Panc1 (cell line): ENCODE measurements at regions not wholly inside any gene's neighbourhood (a gene's known extent, or its start where the extent isn't known, plus 50 kb on each side); places are given as distances from the start of the nearest gene placed in this dataset.

Experiments
- POLR2AphosphoS5 ChIP-seq: IDR thresholded peaks from 2 replicates; pipeline ENCODE4 v1.6.1; 2012; ENCODE audit warnings: mild to moderate bottlenecking, low read depth, low read length, moderate library complexity
- TCF7L2 ChIP-seq: IDR thresholded peaks from 2 replicates; pipeline ENCODE4 v1.6.1; 2011; ENCODE audit warnings: mild to moderate bottlenecking, low read depth, low read length, inconsistent platforms
- TF ChIP-seq, protein P1 (sequence below): fragments of 450-650 bp; IDR thresholded peaks from 2 replicates; pipeline ENCODE4 v1.5.1; 2017; ENCODE audit warnings: mild to moderate bottlenecking
- TF ChIP-seq, protein P2 (sequence below), 2 experiments: IDR thresholded peaks; 2 replicates each; pipeline ENCODE4 v1.6.1; 2011 to 2012; ENCODE audit warnings: low read depth in 2 of 2, control low read depth in 1 of 2, low read length in 1 of 2, mild to moderate bottlenecking in 1 of 2, moderate library complexity in 1 of 2; ENCODE audit not compliant: insufficient read depth in 1 of 2

DNA sequence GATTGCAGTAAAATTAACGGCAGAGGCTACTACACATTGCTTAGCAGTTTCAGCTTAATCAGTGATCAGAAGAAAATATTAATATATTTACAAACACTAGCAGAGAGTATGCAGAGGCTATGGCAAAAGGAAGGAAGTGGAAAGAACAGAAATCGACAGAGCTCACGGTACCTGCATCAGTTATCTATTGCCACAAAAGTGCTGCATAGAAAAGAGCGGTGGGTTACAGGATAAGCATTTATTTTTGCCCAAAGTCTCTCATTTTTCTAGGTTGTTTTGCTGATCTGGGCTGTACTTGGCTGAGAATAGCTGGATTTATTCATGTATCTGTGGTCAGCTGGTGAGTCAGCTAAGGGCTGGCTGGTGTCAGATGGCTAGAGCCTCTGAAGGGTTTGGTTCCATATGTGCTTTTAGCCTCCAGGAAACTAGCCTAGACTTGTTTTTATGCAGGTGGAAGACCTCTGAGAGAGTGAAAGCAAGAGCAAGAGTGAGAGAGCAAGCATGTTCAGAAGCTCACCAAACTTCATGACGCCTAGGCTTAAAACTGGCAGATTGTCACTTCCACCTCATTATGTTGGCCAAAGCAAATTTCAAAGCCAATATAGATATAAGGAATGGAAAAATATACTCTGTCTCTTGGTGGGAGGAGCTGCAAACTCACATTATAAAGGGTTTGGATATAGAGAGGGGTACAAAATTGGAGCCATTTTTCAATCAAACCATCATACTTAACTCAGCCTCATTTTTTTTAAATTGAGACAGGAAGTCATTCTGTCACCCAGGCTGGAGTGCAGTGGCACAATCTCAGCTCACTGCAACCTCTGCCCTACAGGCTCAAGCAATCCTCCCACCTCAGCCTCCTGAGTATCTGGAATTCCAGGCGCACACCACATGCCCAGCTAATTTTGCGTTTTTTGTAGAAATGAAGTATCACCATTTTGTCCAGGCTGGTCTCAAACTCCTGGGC is 153.2 kb upstream of the RPL34 start:
- TF ChIP-seq, protein P1, sequence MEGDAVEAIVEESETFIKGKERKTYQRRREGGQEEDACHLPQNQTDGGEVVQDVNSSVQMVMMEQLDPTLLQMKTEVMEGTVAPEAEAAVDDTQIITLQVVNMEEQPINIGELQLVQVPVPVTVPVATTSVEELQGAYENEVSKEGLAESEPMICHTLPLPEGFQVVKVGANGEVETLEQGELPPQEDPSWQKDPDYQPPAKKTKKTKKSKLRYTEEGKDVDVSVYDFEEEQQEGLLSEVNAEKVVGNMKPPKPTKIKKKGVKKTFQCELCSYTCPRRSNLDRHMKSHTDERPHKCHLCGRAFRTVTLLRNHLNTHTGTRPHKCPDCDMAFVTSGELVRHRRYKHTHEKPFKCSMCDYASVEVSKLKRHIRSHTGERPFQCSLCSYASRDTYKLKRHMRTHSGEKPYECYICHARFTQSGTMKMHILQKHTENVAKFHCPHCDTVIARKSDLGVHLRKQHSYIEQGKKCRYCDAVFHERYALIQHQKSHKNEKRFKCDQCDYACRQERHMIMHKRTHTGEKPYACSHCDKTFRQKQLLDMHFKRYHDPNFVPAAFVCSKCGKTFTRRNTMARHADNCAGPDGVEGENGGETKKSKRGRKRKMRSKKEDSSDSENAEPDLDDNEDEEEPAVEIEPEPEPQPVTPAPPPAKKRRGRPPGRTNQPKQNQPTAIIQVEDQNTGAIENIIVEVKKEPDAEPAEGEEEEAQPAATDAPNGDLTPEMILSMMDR: no peak
- TF ChIP-seq POLR2AphosphoS5: no peak
- TF ChIP-seq, protein P2, sequence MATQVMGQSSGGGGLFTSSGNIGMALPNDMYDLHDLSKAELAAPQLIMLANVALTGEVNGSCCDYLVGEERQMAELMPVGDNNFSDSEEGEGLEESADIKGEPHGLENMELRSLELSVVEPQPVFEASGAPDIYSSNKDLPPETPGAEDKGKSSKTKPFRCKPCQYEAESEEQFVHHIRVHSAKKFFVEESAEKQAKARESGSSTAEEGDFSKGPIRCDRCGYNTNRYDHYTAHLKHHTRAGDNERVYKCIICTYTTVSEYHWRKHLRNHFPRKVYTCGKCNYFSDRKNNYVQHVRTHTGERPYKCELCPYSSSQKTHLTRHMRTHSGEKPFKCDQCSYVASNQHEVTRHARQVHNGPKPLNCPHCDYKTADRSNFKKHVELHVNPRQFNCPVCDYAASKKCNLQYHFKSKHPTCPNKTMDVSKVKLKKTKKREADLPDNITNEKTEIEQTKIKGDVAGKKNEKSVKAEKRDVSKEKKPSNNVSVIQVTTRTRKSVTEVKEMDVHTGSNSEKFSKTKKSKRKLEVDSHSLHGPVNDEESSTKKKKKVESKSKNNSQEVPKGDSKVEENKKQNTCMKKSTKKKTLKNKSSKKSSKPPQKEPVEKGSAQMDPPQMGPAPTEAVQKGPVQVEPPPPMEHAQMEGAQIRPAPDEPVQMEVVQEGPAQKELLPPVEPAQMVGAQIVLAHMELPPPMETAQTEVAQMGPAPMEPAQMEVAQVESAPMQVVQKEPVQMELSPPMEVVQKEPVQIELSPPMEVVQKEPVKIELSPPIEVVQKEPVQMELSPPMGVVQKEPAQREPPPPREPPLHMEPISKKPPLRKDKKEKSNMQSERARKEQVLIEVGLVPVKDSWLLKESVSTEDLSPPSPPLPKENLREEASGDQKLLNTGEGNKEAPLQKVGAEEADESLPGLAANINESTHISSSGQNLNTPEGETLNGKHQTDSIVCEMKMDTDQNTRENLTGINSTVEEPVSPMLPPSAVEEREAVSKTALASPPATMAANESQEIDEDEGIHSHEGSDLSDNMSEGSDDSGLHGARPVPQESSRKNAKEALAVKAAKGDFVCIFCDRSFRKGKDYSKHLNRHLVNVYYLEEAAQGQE (IDR thresholded peaks at IDR 0.05; ENCODE audit: insufficient read depth in 1 of 2, low read depth in 2 of 2, low read length in 1 of 2): no peak
- TF ChIP-seq TCF7L2: no peak
